HG02678 (cell line): ENCODE measurements at regions not wholly inside any gene's neighbourhood (a gene's known extent, or its start where the extent isn't known, plus 50 kb on each side); places are given as distances from the start of the nearest gene placed in this dataset.

Experiments
- ATAC-seq: cut with Tn5 transposase; IDR thresholded peaks from one replicate; pipeline ENCODE4 v1.9.1; 2021; ENCODE audit warnings: mild to moderate bottlenecking, moderate library complexity; ENCODE audit not compliant: unreplicated experiment

GRCh38 chr11:130786586-130786985, 129.7 kb downstream of the SNX19 start:
- ATAC-seq: no peak

GRCh38 chr11:130787092-130787616, 129.1 kb downstream of the SNX19 start:
- ATAC-seq: no peak

GRCh38 chr11:130787973-130788570, 128.2 kb downstream of the SNX19 start:
- no peak for ATAC-seq

- ATAC-seq: no peak
Measured at GRCh38 chr11:130789056-130789640, 127.1 kb downstream of the SNX19 start.

- no peak for ATAC-seq
Measured at GRCh38 chr11:130790689-130791088, 125.6 kb downstream of the SNX19 start.

- ATAC-seq: no peak
Measured at GRCh38 chr11:130792772-130793171, 123.5 kb downstream of the SNX19 start.

GRCh38 chr11:130796828-130797227, 119.5 kb downstream of the SNX19 start:
- ATAC-seq: no peak

GRCh38 chr11:130798280-130798679, 118.0 kb downstream of the SNX19 start:
- no peak for ATAC-seq

GRCh38 chr11:130798801-130799200, 117.5 kb downstream of the SNX19 start:
- ATAC-seq: no peak

GRCh38 chr11:130801333-130802122, 114.8 kb downstream of the SNX19 start:
- no peak for ATAC-seq

- no peak for ATAC-seq
Measured at GRCh38 chr11:130802567-130802966, 113.7 kb downstream of the SNX19 start.

GRCh38 chr11:130804306-130805076, 111.8 kb downstream of the SNX19 start:
- no peak for ATAC-seq

GRCh38 chr11:130806746-130807145, 109.5 kb downstream of the SNX19 start:
- ATAC-seq: no peak

GRCh38 chr11:130808541-130808940, 107.7 kb downstream of the SNX19 start:
- ATAC-seq: no peak

GRCh38 chr11:130813196-130813595, 103.1 kb downstream of the SNX19 start:
- ATAC-seq: no peak

GRCh38 chr11:130813638-130814037, 102.6 kb downstream of the SNX19 start:
- ATAC-seq: no peak

- ATAC-seq: no peak
Measured at GRCh38 chr11:130814440-130815096, 101.7 kb downstream of the SNX19 start.

GRCh38 chr11:130815097-130815802, 101.0 kb downstream of the SNX19 start:
- ATAC-seq: no peak

GRCh38 chr11:130815956-130816355, 100.3 kb downstream of the SNX19 start:
- ATAC-seq: no peak
